ENCODE measurements at regions not wholly inside any gene's neighbourhood (a gene's known extent, or its start where the extent isn't known, plus 50 kb on each side); places are given as distances from the start of the nearest gene placed in this dataset.
"Not testable (repeated sequence)": the region's sequence is repeated elsewhere in the genome, so short reads cannot be mapped to it uniquely, and the experiment has no call there.

DNA sequence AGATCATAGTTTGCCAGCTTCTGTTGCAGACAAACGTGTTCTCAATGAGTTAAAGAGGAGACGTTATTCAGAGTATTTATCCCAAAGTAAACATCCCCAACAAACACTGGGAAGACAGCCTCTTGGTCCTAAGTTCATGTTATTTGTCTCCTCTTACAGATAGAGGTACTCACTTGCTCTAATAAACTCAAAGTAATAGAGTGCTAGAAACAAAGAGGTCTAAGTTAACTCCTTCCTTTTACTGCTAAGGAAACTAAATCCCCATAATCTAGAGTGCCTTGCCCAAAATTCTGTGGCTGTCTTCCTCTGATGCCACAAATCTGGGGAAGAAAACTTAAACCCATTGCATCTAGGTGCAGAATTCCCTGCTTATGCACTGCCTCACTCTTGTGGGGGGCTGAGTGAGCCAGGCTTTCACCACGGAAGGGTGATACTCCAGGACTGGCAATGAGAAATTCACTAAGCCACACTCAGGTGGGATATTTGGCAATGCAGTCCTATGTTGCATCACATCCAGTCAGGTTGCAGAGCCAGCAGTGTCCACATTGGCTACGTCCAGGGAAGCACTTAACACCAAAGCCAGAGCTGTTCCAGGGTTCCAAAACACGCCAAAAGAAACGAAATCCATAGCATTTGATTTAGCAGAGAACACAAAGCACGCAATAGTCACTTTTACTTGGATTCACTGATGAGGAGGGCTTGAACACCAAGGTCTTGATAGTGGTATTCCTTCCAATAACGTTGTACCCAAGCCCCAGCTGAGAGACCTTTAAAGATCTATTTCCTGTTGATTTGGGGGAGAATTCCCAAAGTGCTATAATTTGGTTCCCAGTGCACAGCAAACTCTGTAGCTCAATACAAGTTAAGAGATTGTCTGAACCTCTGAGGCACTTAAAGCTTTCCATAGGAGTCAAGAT is 81.0 kb upstream of the FOXQ1 start:
- DNase-seq (ENCODE audit: low spot score), result no peak

- DNase-seq (ENCODE audit: low spot score), result no peak
Measured at GRCh38 chr6:1230281-1230680, 81.6 kb upstream of the FOXQ1 start.

- no peak for DNase-seq (ENCODE audit: low spot score)
Measured at GRCh38 chr6:1229808-1230207, 82.1 kb upstream of the FOXQ1 start.

DNA sequence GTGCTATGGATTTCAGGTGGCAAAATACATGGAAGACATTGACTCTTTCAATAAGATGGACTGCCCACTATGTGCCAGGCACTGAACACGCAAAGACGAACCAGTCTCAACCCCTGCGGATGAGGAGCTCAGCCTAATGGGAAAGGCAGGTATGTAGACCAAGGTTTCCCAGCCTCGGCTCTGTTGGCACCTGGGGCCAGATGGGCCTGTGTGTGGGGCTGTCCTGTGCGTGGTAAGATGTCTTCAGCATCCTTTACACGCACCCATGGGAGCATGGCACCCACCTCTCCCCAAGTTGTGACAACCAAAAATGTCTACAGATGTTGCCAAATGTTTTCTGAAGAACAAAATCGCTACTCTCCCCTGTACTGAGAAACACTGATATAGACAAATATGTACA is 82.6 kb upstream of the FOXQ1 start:
- DNase-seq (ENCODE audit: low spot score), result no peak

GRCh38 chr6:1228754-1229191 is 83.1 kb upstream of the FOXQ1 start:
- DNase-seq (ENCODE audit: low spot score), result no peak

DNA sequence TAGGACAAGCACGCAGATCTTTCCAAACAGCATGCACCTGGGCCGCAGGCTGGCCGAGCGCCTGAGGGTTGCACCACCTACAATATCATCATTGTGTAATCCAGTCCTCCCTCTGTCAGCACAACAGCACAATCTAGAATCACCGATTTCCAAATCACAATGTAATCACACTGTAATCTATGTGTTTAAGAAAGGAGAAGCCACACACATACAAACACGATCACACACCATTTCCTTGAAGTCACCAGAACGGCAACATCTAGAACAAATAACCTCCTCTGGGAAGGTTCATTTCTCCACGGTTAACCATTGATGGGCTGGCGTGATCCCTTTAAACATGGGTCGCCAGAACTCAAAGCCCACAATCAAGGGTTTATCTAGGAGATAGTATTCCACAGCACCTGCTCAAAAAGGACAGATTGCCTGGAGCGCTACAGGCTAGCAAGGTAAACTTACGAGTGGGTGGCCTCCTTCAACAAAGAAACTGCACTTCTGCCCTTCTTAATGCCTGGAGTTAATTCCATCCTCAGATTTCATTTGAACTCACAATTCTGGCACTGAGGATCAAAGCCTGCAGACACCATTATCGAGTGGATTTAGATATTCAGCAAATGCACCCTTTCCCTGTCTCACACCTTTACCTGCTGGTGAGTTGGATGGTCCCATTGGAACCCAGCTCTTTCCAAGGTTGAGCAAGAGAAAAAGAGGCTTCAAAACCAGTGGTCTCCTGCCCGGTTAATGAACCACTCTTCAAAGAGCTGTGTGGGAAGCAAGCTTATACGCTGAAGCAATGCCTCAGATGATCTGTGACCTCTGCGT is 83.8 kb upstream of the FOXQ1 start:
- no peak for DNase-seq (ENCODE audit: low spot score)

GRCh38 chr6:1227600-1227934 is 84.3 kb upstream of the FOXQ1 start:
- no peak for DNase-seq (ENCODE audit: low spot score)

DNA sequence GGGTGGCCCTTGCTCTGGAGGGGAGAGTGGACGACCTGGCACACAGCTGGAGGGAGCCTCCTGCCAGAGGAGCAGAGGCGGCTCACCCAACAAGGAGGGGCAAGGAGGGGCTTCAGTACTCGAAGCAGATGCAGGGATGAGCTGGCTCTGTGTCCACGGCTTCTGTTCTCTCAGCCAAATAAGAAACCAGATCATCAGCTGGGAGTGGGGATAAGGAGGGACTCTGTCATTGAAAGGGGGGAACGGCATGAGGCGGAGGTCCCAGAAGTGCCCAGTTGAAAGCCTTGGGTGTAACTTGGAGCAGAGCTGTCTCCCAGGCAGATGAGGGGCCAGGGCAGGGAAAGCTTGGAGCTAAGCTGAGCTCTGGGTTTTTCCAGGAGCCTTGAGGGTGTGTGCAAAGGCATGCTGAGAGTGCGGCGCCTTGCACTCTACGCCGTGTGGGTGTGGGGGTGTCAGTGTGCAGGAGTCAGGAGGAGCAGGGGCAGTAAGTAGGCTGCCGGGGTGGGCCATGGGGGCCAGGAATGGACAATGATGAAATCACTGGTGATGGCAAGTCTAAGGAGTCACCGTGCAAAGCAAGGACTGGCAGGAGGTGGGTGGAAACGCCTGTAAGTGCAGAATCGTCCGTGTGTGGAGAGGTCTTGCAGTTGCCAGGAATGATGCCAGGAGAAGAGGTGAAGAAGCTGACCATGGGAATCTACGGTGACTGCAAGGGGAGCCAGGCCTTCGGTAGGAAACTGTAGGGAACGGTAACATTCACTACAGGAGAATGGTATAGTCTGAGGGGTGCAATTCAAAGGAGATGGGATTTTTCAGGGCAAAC is 85.4 kb upstream of the FOXQ1 start:
- no peak for DNase-seq (ENCODE audit: low spot score)

GRCh38 chr6:1224514-1224913 is 87.4 kb upstream of the FOXQ1 start:
- DNase-seq (ENCODE audit: low spot score), result no peak

- no peak for DNase-seq (ENCODE audit: low spot score)
Measured at GRCh38 chr6:1222728-1223595, 88.9 kb upstream of the FOXQ1 start.

- DNase-seq (ENCODE audit: low spot score), result no peak
Measured at GRCh38 chr6:1217396-1217795, 94.5 kb upstream of the FOXQ1 start.

DNA sequence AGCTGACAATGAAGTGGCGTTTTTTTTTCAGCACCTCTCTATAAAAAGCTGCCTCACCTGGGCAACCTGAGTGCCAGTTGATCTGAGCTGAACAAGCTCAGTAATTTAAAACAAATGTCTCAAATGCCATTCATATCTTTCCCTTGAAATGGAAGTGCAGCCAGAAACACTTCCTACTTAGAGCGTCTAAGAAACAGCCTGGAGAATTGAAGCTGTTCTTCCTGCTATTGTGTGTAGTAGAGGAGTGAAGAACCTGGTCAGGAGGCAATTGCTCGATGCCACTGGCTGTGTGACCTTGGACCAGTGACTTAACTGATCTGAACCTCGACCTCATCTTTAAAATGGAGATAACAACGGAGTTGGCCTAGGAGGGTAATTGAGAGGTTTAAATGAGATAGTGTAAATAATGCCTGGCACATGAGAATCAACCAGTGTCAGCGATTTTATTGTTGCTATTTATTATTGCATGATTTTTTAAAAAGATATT is 95.4 kb upstream of the FOXQ1 start:
- DNase-seq (ENCODE audit: low spot score), result no peak

- DNase-seq (ENCODE audit: low spot score), result no peak
Measured at GRCh38 chr6:1215884-1216487, 95.9 kb upstream of the FOXQ1 start.

GRCh38 chr6:1215023-1215422 is 96.9 kb upstream of the FOXQ1 start:
- no peak for DNase-seq (ENCODE audit: low spot score)

- no peak for DNase-seq (ENCODE audit: low spot score)
Measured at GRCh38 chr6:1212919-1213318, 99.0 kb upstream of the FOXQ1 start.

GRCh38 chr6:1212138-1212537 is 99.8 kb upstream of the FOXQ1 start:
- not testable (repeated sequence) for DNase-seq (ENCODE audit: low spot score)

DNA sequence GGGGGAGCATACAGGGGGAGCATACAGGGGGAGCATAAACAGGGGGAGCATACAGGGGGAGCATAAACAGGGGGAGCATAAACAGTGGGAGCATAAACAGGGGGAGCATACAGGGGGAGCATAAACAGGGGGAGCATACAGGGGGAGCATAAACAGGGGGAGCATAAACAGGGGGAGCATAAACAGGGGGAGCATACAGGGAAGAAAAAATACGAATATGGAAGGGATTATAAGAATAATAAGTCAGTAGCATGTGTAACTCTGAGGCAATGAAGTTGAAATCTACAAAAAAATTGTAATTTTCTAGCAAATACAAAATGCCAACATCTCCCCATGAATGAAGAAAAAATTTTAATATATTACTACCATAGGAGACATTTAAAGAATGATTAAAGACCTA is 101.3 kb upstream of the FOXQ1 start:
- not testable (repeated sequence) for DNase-seq (ENCODE audit: low spot score)

GRCh38 chr6:1208876-1209275 is 103.0 kb upstream of the FOXQ1 start:
- no peak for DNase-seq (ENCODE audit: low spot score)

GRCh38 chr6:1203546-1203945 is 108.4 kb upstream of the FOXQ1 start:
- DNase-seq (ENCODE audit: low spot score), result no peak

DNA sequence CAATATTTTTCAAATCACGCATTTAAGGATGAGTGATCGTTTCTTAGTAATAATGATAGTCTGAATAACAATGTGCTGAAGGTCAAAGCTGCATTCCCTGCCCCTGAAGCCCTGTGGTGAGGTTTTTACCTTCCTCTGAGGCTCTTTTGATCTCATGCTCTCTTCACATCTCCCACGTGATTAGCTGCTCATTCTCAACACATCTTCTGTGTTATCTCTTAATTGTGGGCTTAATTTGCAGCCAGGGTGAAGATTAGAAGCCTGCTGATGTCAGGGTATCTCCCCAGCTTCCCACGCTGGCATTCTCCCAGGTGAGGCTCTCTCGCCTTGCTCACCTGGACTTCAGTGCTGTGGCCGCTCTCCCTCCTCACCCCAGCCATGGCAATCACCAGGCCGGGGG is 109.7 kb upstream of the FOXQ1 start:
- DNase-seq (ENCODE audit: low spot score), result no peak

Measured in iPS-NIHi11 (cell line).